Astrocyte (in vitro differentiated cells and primary cell): ENCODE measurements at regions not wholly inside any gene's neighbourhood (a gene's known extent, or its start where the extent isn't known, plus 50 kb on each side); places are given as distances from the start of the nearest gene placed in this dataset.

Experiments
- EZH2 ChIP-seq: IDR thresholded peaks from 2 replicates; pipeline ENCODE4 v1.6.1; 2012; ENCODE audit warnings: mild to moderate bottlenecking, low read length, inconsistent platforms; ENCODE audit not compliant: insufficient read depth
- TF ChIP-seq, protein P1 (sequence below): IDR thresholded peaks from 2 replicates; pipeline ENCODE4 v1.5.1; 2011; ENCODE audit warnings: low read depth, mild to moderate bottlenecking, inconsistent platforms, low read length, moderate library complexity; ENCODE audit not compliant: insufficient read depth

GRCh38 chr1:228833911-228834688 lies 98.8 kb downstream of the RHOU start:
- TF ChIP-seq, protein P1, sequence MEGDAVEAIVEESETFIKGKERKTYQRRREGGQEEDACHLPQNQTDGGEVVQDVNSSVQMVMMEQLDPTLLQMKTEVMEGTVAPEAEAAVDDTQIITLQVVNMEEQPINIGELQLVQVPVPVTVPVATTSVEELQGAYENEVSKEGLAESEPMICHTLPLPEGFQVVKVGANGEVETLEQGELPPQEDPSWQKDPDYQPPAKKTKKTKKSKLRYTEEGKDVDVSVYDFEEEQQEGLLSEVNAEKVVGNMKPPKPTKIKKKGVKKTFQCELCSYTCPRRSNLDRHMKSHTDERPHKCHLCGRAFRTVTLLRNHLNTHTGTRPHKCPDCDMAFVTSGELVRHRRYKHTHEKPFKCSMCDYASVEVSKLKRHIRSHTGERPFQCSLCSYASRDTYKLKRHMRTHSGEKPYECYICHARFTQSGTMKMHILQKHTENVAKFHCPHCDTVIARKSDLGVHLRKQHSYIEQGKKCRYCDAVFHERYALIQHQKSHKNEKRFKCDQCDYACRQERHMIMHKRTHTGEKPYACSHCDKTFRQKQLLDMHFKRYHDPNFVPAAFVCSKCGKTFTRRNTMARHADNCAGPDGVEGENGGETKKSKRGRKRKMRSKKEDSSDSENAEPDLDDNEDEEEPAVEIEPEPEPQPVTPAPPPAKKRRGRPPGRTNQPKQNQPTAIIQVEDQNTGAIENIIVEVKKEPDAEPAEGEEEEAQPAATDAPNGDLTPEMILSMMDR = no peak
- TF ChIP-seq EZH2 = no peak
